SK-N-SH (cell line): ENCODE measurements at regions not wholly inside any gene's neighbourhood (a gene's known extent, or its start where the extent isn't known, plus 50 kb on each side); places are given as distances from the start of the nearest gene placed in this dataset.

Experiments
- CTCF ChIA-PET: fragments of 300-600, 350-600 bp; formaldehyde crosslinking; extraction: SDS; loops from one replicate; lab custom pipeline; 2021; lab: Yijun Ruan, JAX
- POLR2A ChIA-PET: fragments of 350-600 bp; sonication (Branson Sonifier 250); formaldehyde crosslinking; extraction: SDS; loops from one replicate; lab custom pipeline; 2020; ENCODE audit warnings: antibody characterized with exemption, inconsistent platforms; lab: Yijun Ruan, JAX
- DNase-seq: peaks from one replicate; pipeline ENCODE4 v3.0.0; 2012
- H2AFZ ChIP-seq: fragments of 200-600 bp; sonication (generic); 2 replicates; pipeline ENCODE4 v1.8.1; 2016; ENCODE audit warnings: antibody characterized with exemption, mild to moderate bottlenecking, low read depth
- H3F3A ChIP-seq: fragments of 200-600 bp; sonication (generic); replicated peaks from 2 replicates; pipeline ENCODE3; 2016; ENCODE audit warnings: antibody characterized with exemption, mild to moderate bottlenecking; ENCODE audit not compliant: insufficient read depth
- H3K27ac ChIP-seq, 2 experiments: fragments of 200-500 bp in 1 of 2; fragments of 200-600 bp in 1 of 2; sonication (Bioruptor generic) in 1 of 2; sonication (generic), shearing (Covaris generic) in 1 of 2; 2 replicates each; pipeline versions ENCODE4 v1.5.1 to v1.6.1; 2014 to 2016; ENCODE audit warnings: low read depth in 2 of 2, inconsistent platforms in 1 of 2, low read length in 1 of 2, mild to moderate bottlenecking in 1 of 2, mixed read lengths in 1 of 2
- H3K27me3 ChIP-seq: fragments of 200-600 bp; sonication (generic), shearing (Covaris generic); 2 replicates; pipeline ENCODE4 v1.6.1; 2016; ENCODE audit warnings: mixed run types; ENCODE audit not compliant: insufficient read depth
- H3K36me3 ChIP-seq, 2 experiments: fragments of 200-500 bp in 1 of 2; fragments of 200-600 bp in 1 of 2; sonication (Bioruptor generic) in 1 of 2; sonication (generic) in 1 of 2; replicated peaks in 1 of 2; 2 replicates each; pipeline versions ENCODE3 to v1.5.1; 2014 to 2016; ENCODE audit warnings: low read length in 1 of 2, mild to moderate bottlenecking in 1 of 2; ENCODE audit not compliant: insufficient read depth in 2 of 2, control insufficient read depth in 1 of 2
- H3K4me1 ChIP-seq, 2 experiments: fragments of 200-500 bp in 1 of 2; fragments of 200-600 bp in 1 of 2; sonication (Bioruptor generic) in 1 of 2; sonication (generic), shearing (Covaris generic) in 1 of 2; 2 replicates each; pipeline versions ENCODE4 v1.5.1 to v1.6.1; 2014 to 2016; ENCODE audit warnings: low read depth in 1 of 2, low read length in 1 of 2, mixed run types in 1 of 2; ENCODE audit not compliant: insufficient read depth in 2 of 2, control insufficient read depth in 1 of 2
- H3K4me2 ChIP-seq: fragments of 200-600 bp; sonication (generic), shearing (Covaris generic); 2 replicates; pipeline ENCODE4 v1.6.1; 2017; ENCODE audit warnings: mixed run types
- H3K4me3 ChIP-seq, 2 experiments: fragments of 200-500 bp in 1 of 2; fragments of 200-600 bp in 1 of 2; sonication (Bioruptor generic) in 1 of 2; sonication (generic), shearing (Covaris generic) in 1 of 2; 2 replicates each; pipeline versions ENCODE4 v1.5.1 to v1.8.1; 2014 to 2016; ENCODE audit warnings: low read depth in 2 of 2, inconsistent platforms in 1 of 2, low read length in 1 of 2, mild to moderate bottlenecking in 1 of 2, mixed read lengths in 1 of 2, moderate library complexity in 1 of 2
- H3K79me2 ChIP-seq: fragments of 200-600 bp; sonication (generic); 2 replicates; pipeline ENCODE4 v1.8.1; 2017; ENCODE audit warnings: mild to moderate bottlenecking; ENCODE audit not compliant: insufficient read depth
- H3K9ac ChIP-seq: fragments of 200-600 bp; sonication (generic); 2 replicates; pipeline ENCODE4 v1.6.1; 2017; ENCODE audit warnings: mixed run types
- H3K9me2 ChIP-seq: fragments of 200-600 bp; sonication (generic); 2 replicates; pipeline ENCODE4 v1.6.1; 2017; ENCODE audit warnings: mixed run types
- H3K9me3 ChIP-seq: fragments of 200-600 bp; sonication (generic); 2 replicates; pipeline ENCODE4 v1.6.1; 2017; ENCODE audit warnings: mixed run types, mild to moderate bottlenecking, moderate library complexity
- H4K20me1 ChIP-seq: fragments of 200-600 bp; sonication (generic); 2 replicates; pipeline ENCODE4 v1.6.1; 2017; ENCODE audit warnings: mild to moderate bottlenecking, mixed run types; ENCODE audit not compliant: insufficient read depth
- ELF1 ChIP-seq: IDR thresholded peaks from 2 replicates; pipeline ENCODE4 v1.4.0; 2012
- EP300 ChIP-seq, 2 experiments: IDR thresholded peaks; 2 replicates each; pipeline versions ENCODE4 v1.4.0 to v1.6.1; 2012; ENCODE audit warnings: borderline replicate concordance in 1 of 2, low read depth in 1 of 2, low read length in 1 of 2
- FOXM1 ChIP-seq: IDR thresholded peaks from 2 replicates; pipeline ENCODE4 v1.4.0; 2012; ENCODE audit warnings: low read depth, mild to moderate bottlenecking
- JUND ChIP-seq: IDR thresholded peaks from 2 replicates; pipeline ENCODE4 v1.4.0; 2012
- MXI1 ChIP-seq: IDR thresholded peaks from 2 replicates; pipeline ENCODE4 v1.6.1; 2012; ENCODE audit warnings: mild to moderate bottlenecking, low read depth, low read length, improper control_type of control experiment
- NRF1 ChIP-seq: IDR thresholded peaks from 2 replicates; pipeline ENCODE4 v1.6.1; 2012; ENCODE audit warnings: low read depth, mild to moderate bottlenecking, low read length
- RCOR1 ChIP-seq: fragments of 150-350 bp; IDR thresholded peaks from 2 replicates; pipeline ENCODE4 v1.6.1; 2017; ENCODE audit warnings: antibody characterized with exemption, low read length
- RFX5 ChIP-seq: IDR thresholded peaks from 2 replicates; pipeline ENCODE4 v1.6.1; 2012; ENCODE audit warnings: mild to moderate bottlenecking, improper control_type of control experiment, low read length
- SMC3 ChIP-seq: IDR thresholded peaks from 2 replicates; pipeline ENCODE4 v1.6.1; 2012; ENCODE audit warnings: low read depth, low read length, improper control_type of control experiment
- TAF1 ChIP-seq: IDR thresholded peaks from 2 replicates; pipeline ENCODE4 v1.6.1; 2012; ENCODE audit warnings: low read depth, mild to moderate bottlenecking, low read length, moderate library complexity, borderline replicate concordance
- TCF12 ChIP-seq: IDR thresholded peaks from 2 replicates; pipeline ENCODE4 v1.4.0; 2012
- YY1 ChIP-seq: IDR thresholded peaks from 2 replicates; pipeline ENCODE4 v1.4.0; 2012; ENCODE audit warnings: low read depth, mild to moderate bottlenecking
- WGBS: methylation state at CpG from one replicate; pipeline ENCODE4 v1.1.6; 2017; ENCODE audit warnings: low lambda C conversion rate; 5-methylcytosine and 5-hydroxymethylcytosine counted together
- TF ChIP-seq, protein P1 (sequence below): IDR thresholded peaks from 2 replicates; pipeline ENCODE4 v1.4.0; 2012; ENCODE audit warnings: low read depth, borderline replicate concordance
- TF ChIP-seq, protein P2 (sequence below): IDR thresholded peaks from 2 replicates; pipeline ENCODE4; 2012
- TF ChIP-seq, protein P3 (sequence below): fragments of 200-600 bp; sonication (generic); IDR thresholded peaks from 2 replicates; pipeline ENCODE4 v1.6.1; 2017; ENCODE audit warnings: antibody characterized with exemption, mild to moderate bottlenecking, moderate library complexity

DNA sequence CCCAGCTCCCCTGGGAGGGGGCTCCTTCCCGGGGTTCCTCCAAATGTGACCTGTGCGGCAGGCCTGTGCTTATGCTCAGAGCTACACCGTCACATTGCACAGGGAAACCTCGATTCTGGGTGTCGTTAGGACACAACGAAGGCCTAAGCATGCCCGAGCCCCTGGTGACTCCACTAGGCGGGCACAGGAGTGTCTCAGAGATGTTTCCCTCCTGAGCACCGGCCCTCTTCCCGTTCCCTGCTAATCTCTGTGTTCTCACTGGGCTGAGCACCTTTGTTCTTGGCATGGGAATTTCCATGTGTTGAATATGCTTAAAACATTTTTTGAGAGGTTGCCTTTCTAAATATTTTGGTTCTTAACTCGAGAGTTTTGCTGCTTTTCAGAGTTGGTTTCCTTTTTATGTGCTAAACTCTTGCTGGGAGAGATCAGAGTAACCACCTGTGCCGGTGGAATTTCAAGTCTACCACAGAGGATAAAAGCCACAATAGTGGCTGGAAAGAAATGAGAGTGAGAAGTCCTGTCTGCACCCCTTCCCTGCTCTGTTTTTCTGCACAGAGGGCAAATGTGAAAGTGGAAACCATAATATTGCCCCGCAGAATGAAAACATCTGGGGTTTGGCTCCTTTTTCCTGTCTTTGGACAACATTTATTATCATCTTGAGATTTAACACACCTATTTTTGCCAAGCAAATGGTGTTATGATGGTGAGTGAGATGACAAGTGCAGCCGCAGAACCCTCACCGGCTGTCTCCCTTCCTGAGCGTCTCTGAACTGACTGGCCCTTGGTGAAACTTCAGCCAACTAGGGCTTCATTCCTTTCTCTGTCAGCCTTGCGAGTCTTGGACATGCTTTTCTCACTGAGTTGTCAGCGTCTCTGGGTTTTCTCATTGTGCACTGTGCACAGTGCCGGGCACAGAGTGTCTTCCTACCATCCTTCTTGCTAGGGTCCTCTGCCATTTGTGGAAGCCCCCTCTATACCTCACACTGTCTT, 154.1 kb downstream of the VAPA start:
- no peak overlapping the region for H3K9ac ChIP-seq
- CTCF ChIA-PET, result interaction anchor here (0.9 kb wide), 1 partner anchor 12 kb away, joined by 3 read pairs; no protein-coding TSS in a partner anchor
- H3F3A ChIP-seq, result no peaks in the 10 kb centered on the region
- POLR2A ChIA-PET, result interaction anchor here (0.6 kb wide), 1 partner anchor 132 kb away, joined by 3 read pairs; no protein-coding TSS in a partner anchor
- H2AFZ ChIP-seq, result no peak overlapping the region
- DNase-seq, result no peak
- no peaks in the 10 kb centered on the region for H3K9me2 ChIP-seq
- no peaks in the 10 kb centered on the region for H3K9me3 ChIP-seq
- H3K36me3 ChIP-seq, result no peaks in the 10 kb centered on the region
- no peaks in the 10 kb centered on the region for H3K27me3 ChIP-seq
- no peaks in the 10 kb centered on the region for H3K79me2 ChIP-seq
- no peak overlapping the region for H3K27ac ChIP-seq
- H3K4me2 ChIP-seq, result no peak overlapping the region
- no peak for TF ChIP-seq TAF1
- no peak for TF ChIP-seq JUND
- no peak for TF ChIP-seq MXI1
- TF ChIP-seq, protein P1, sequence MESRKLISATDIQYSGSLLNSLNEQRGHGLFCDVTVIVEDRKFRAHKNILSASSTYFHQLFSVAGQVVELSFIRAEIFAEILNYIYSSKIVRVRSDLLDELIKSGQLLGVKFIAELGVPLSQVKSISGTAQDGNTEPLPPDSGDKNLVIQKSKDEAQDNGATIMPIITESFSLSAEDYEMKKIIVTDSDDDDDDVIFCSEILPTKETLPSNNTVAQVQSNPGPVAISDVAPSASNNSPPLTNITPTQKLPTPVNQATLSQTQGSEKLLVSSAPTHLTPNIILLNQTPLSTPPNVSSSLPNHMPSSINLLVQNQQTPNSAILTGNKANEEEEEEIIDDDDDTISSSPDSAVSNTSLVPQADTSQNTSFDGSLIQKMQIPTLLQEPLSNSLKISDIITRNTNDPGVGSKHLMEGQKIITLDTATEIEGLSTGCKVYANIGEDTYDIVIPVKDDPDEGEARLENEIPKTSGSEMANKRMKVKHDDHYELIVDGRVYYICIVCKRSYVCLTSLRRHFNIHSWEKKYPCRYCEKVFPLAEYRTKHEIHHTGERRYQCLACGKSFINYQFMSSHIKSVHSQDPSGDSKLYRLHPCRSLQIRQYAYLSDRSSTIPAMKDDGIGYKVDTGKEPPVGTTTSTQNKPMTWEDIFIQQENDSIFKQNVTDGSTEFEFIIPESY, result no peak
- no peak for TF ChIP-seq FOXM1
- TF ChIP-seq RCOR1, result no peak
- no peak for TF ChIP-seq SMC3
- TF ChIP-seq EP300 (IDR thresholded peaks at IDR 0.05; ENCODE audit: borderline replicate concordance in 1 of 2, low read depth in 1 of 2, low read length in 1 of 2), result no peak
- TF ChIP-seq, protein P2, sequence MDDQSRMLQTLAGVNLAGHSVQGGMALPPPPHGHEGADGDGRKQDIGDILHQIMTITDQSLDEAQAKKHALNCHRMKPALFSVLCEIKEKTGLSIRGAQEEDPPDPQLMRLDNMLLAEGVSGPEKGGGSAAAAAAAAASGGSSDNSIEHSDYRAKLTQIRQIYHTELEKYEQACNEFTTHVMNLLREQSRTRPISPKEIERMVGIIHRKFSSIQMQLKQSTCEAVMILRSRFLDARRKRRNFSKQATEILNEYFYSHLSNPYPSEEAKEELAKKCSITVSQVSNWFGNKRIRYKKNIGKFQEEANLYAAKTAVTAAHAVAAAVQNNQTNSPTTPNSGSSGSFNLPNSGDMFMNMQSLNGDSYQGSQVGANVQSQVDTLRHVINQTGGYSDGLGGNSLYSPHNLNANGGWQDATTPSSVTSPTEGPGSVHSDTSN, result no peak
- TF ChIP-seq YY1, result no peak
- TF ChIP-seq RFX5, result no peak
- no peaks in the 10 kb centered on the region for H4K20me1 ChIP-seq
- WGBS, result 73% methylated on average over 17 of the region's 19 CpGs
- no peaks in the 10 kb centered on the region for H3K4me1 ChIP-seq
- no peak overlapping the region for H3K4me3 ChIP-seq

DNA sequence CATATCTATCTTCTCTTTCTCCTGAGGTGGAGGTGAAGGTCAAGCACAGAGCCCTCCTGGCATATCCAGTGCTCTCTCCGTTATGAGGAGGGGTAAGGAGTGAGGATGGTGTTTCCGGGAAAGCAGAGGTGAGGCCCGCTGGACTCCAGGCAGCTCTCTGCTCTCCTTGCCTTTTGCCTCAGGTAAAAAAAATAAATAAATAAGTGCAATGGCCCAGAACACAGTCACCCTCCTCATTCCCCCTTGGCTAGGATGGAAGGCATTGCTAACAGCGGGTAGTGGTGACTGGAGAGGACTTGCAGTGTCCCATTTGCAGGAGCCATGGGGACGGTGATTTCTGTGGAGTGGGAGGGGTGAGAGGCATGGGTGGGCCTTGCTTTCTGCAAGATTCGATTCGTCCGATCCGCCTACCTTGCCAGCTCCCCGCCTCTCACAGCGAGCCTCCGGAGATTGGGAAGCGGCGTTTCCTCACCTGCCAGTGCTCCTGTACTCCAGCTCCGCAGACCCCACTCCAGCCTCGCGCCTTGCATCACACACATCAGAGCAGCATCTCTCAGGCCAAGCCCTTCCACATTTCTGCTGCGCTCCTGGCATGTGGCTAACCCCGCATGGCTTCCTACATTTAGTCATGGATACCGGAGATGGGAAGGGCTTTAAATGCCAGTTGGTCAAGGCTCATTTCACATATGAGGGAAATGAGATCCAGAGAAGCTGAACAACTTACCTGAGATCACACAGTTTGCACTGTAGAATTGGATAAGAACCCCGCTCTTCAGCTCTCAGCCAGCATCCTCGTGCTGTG, 155.2 kb downstream of the VAPA start:
- DNase-seq, result no peak
- H3K4me1 ChIP-seq, result no peaks in the 10 kb centered on the region
- 86% methylated on average over 21 of the region's 22 CpGs for WGBS
- no peak overlapping the region for H3K4me2 ChIP-seq
- H3F3A ChIP-seq, result no peaks in the 10 kb centered on the region
- ChIA-PET CTCF (no interaction called here), POLR2A (no interaction called here)
- TF ChIP-seq, protein P1, result no peak
- TF ChIP-seq ELF1 (no peak), NRF1 (no peak), EP300 (IDR thresholded peaks at IDR 0.05; ENCODE audit: borderline replicate concordance in 1 of 2, low read depth in 1 of 2, low read length in 1 of 2) (no peak), TCF12 (no peak)
- TF ChIP-seq, protein P3, sequence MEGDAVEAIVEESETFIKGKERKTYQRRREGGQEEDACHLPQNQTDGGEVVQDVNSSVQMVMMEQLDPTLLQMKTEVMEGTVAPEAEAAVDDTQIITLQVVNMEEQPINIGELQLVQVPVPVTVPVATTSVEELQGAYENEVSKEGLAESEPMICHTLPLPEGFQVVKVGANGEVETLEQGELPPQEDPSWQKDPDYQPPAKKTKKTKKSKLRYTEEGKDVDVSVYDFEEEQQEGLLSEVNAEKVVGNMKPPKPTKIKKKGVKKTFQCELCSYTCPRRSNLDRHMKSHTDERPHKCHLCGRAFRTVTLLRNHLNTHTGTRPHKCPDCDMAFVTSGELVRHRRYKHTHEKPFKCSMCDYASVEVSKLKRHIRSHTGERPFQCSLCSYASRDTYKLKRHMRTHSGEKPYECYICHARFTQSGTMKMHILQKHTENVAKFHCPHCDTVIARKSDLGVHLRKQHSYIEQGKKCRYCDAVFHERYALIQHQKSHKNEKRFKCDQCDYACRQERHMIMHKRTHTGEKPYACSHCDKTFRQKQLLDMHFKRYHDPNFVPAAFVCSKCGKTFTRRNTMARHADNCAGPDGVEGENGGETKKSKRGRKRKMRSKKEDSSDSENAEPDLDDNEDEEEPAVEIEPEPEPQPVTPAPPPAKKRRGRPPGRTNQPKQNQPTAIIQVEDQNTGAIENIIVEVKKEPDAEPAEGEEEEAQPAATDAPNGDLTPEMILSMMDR, result no peak
- no peaks in the 10 kb centered on the region for H4K20me1 ChIP-seq
- no peaks in the 10 kb centered on the region for H3K9me3 ChIP-seq
- H3K79me2 ChIP-seq, result no peaks in the 10 kb centered on the region
- H3K36me3 ChIP-seq, result no peaks in the 10 kb centered on the region
- H2AFZ ChIP-seq, result no peak overlapping the region
- no peaks in the 10 kb centered on the region for H3K27me3 ChIP-seq
- no peak overlapping the region for H3K9ac ChIP-seq
- H3K27ac ChIP-seq, result no peak overlapping the region
- H3K4me3 ChIP-seq, result no peak overlapping the region
- no peaks in the 10 kb centered on the region for H3K9me2 ChIP-seq
